NCI-H187 (cell line): ENCODE measurements at regions not wholly inside any gene's neighbourhood (a gene's known extent, or its start where the extent isn't known, plus 50 kb on each side); places are given as distances from the start of the nearest gene placed in this dataset.

ENCODE experiments used
- DNase-seq, 2 experiments: peaks; one replicate each; lab custom pipeline; 2025; lab: John Stamatoyannopoulos, UW

- DNase-seq: no peak
Observed at GRCh38 chr15:62469478-62469873, 304.4 kb upstream of the C2CD4B start.

GRCh38 chr15:62469874-62470688 lies 305.0 kb upstream of the C2CD4B start:
- DNase-seq: no peak

GRCh38 chr15:62472616-62473299 lies 307.7 kb upstream of the C2CD4B start:
- no peak for DNase-seq

- no peak for DNase-seq
Observed at GRCh38 chr15:62474021-62474770, 309.1 kb upstream of the C2CD4B start.

- no peak for DNase-seq
Observed at GRCh38 chr15:62474771-62475124, 309.7 kb upstream of the C2CD4B start.

GRCh38 chr15:62475591-62475990 lies 310.5 kb upstream of the C2CD4B start:
- DNase-seq: no peak

- DNase-seq: no peak
Observed at GRCh38 chr15:62476163-62476562, 311.1 kb upstream of the C2CD4B start.

GRCh38 chr15:62477929-62478328 lies 312.8 kb upstream of the C2CD4B start:
- DNase-seq: no peak

- DNase-seq: no peak
Observed at GRCh38 chr15:62482785-62483429, 317.8 kb upstream of the C2CD4B start.

GRCh38 chr15:62483814-62484213 lies 318.7 kb upstream of the C2CD4B start:
- DNase-seq: no peak

- no peak for DNase-seq
Observed at GRCh38 chr15:62485170-62485720, 320.2 kb upstream of the C2CD4B start.

- no peak for DNase-seq
Observed at GRCh38 chr15:62486041-62486440, 321.0 kb upstream of the C2CD4B start.

GRCh38 chr15:62488387-62488786 lies 323.3 kb upstream of the C2CD4B start:
- DNase-seq: no peak

GRCh38 chr15:62491642-62492041 lies 326.6 kb upstream of the C2CD4B start:
- no peak for DNase-seq

- DNase-seq: no peak
Observed at GRCh38 chr15:62492900-62493299, 327.8 kb upstream of the C2CD4B start.

- no peak for DNase-seq
Observed at GRCh38 chr15:62494197-62494596, 329.1 kb upstream of the C2CD4B start.

- no peak for DNase-seq
Observed at GRCh38 chr15:62495670-62496614, 330.9 kb upstream of the C2CD4B start.

GRCh38 chr15:62497356-62497755 lies 332.3 kb upstream of the C2CD4B start:
- no peak for DNase-seq

GRCh38 chr15:62498278-62498677 lies 333.2 kb upstream of the C2CD4B start:
- DNase-seq: no peak

GRCh38 chr15:62498712-62499111 lies 333.6 kb upstream of the C2CD4B start:
- no peak for DNase-seq

GRCh38 chr15:62500325-62500724 lies 335.2 kb upstream of the C2CD4B start:
- no peak for DNase-seq
